Heart left ventricle (tissue), 13 donors: ENCODE measurements at regions not wholly inside any gene's neighbourhood (a gene's known extent, or its start where the extent isn't known, plus 50 kb on each side); places are given as distances from the start of the nearest gene placed in this dataset.

Experiments used
- POLR2A ChIP-seq, 2 donors: fragments of 450-650 bp; IDR thresholded peaks; one replicate each; pipeline ENCODE4 v1.6.1; 2017; ENCODE audit warnings: antibody characterized with exemption in 2 of 2, mild to moderate bottlenecking in 2 of 2, moderate library complexity in 2 of 2
- TF ChIP-seq, protein P1 (sequence below), 12 donors: fragments of 200-600 bp; sonication (generic) in 4 of 12; IDR thresholded peaks; one replicate each; pipeline versions ENCODE4 v1.5.0 to v1.8.0; 2018 to 2022; ENCODE audit warnings: antibody characterized with exemption in 12 of 12, mild to moderate bottlenecking in 5 of 12
- donor health status: ischemic (EF 13 %, LVEDD 7.1; RV severe dilation, severe dysfunction).
- donor health status: DM: no; HTN: yes; CAD: no.
- donor health status: DM: no; HTN: no; CAD: no.
- donor health status: ischemic (EF 25% LVEDD 6.9; RV normal size, moderate dysfunction).
- donor health status: ischemic (EF 25% LVEDD 5.7; RV mildly dilated, moderate dysfunction).
- donor health status: ischemic (EF 35%, LVEDD 5.7; RV mildly dilated, moderate dysfunction).
- donor health status: nonischemic (EF 11% LVEDD 7.7; RV severe dilation, severe dysfunction).
- donor health status: DM: yes; HTN: yes; CAD: no.
- donor health status: PGD.
- donor health status: ischemic (EF 29% LVEDD 5.4; RV normal size, mild dysfunction).
- donor health status: nonischemic (EF 23%, LVEDD 6.1; RV moderate dilation, normal function).

DNA sequence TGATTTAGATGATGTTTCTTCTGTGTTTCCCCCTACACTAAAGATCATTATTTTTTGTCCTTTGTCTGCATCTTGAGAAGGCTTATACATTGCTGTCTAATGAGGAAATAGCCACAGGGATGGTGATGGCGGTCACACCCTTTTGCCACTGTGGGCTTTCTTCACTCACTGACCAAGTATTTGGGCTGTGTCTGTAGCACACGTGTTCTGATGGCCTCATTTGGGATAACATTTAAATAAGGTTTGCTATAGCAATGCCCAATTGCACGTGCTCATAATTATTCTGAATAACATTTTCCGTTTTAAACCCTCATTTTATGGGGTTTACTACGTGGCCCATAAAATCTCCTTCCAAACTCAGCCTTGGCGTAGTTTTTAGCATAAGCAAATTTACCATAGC, 230.3 kb upstream of the PRICKLE1 start:
- no peak for TF ChIP-seq POLR2A (IDR thresholded peaks at IDR 0.05)
- TF ChIP-seq, protein P1, sequence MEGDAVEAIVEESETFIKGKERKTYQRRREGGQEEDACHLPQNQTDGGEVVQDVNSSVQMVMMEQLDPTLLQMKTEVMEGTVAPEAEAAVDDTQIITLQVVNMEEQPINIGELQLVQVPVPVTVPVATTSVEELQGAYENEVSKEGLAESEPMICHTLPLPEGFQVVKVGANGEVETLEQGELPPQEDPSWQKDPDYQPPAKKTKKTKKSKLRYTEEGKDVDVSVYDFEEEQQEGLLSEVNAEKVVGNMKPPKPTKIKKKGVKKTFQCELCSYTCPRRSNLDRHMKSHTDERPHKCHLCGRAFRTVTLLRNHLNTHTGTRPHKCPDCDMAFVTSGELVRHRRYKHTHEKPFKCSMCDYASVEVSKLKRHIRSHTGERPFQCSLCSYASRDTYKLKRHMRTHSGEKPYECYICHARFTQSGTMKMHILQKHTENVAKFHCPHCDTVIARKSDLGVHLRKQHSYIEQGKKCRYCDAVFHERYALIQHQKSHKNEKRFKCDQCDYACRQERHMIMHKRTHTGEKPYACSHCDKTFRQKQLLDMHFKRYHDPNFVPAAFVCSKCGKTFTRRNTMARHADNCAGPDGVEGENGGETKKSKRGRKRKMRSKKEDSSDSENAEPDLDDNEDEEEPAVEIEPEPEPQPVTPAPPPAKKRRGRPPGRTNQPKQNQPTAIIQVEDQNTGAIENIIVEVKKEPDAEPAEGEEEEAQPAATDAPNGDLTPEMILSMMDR (IDR thresholded peaks at IDR 0.05): no peak
